Fibroblast of gingiva (primary cell): ENCODE measurements at regions not wholly inside any gene's neighbourhood (a gene's known extent, or its start where the extent isn't known, plus 50 kb on each side); places are given as distances from the start of the nearest gene placed in this dataset.

Source experiments
- DNase-seq: peaks from one replicate; pipeline ENCODE4 v3.0.0-alpha.2; 2011; ENCODE audit warnings: low read depth

- no peak for DNase-seq
Observed at GRCh38 chr17:79501910-79502309, 108.9 kb downstream of the RBFOX3 start.

- no peak for DNase-seq
Observed at GRCh38 chr17:79500745-79501618, 109.9 kb downstream of the RBFOX3 start.

GRCh38 chr17:79498854-79499253 is 112.0 kb downstream of the RBFOX3 start:
- no peak for DNase-seq

GRCh38 chr17:79497777-79498348 is 113.0 kb downstream of the RBFOX3 start:
- DNase-seq = no peak

GRCh38 chr17:79496422-79497005 is 114.3 kb downstream of the RBFOX3 start:
- DNase-seq = no peak

GRCh38 chr17:79495665-79496064 is 115.2 kb downstream of the RBFOX3 start:
- no peak for DNase-seq

- no peak for DNase-seq
Observed at GRCh38 chr17:79491006-79491405, 119.8 kb downstream of the RBFOX3 start.

GRCh38 chr17:79490530-79490929 is 120.3 kb downstream of the RBFOX3 start:
- DNase-seq = no peak

GRCh38 chr17:79487149-79487548 is 123.7 kb downstream of the RBFOX3 start:
- no peak for DNase-seq

- DNase-seq = no peak
Observed at GRCh38 chr17:79485991-79486390, 124.9 kb downstream of the RBFOX3 start.

GRCh38 chr17:79485419-79485985 is 125.3 kb downstream of the RBFOX3 start:
- no peak for DNase-seq

- no peak for DNase-seq
Observed at GRCh38 chr17:79484600-79485418, 126.0 kb downstream of the RBFOX3 start.

GRCh38 chr17:79483842-79484241 is 127.0 kb downstream of the RBFOX3 start:
- no peak for DNase-seq

- DNase-seq = no peak
Observed at GRCh38 chr17:79482727-79483521, 127.9 kb downstream of the RBFOX3 start.

- no peak for DNase-seq
Observed at GRCh38 chr17:79479876-79480275, 131.0 kb downstream of the RBFOX3 start.

- no peak for DNase-seq
Observed at GRCh38 chr17:79478841-79479240, 132.0 kb downstream of the RBFOX3 start.

GRCh38 chr17:79478051-79478461 is 132.8 kb downstream of the RBFOX3 start:
- no peak for DNase-seq

GRCh38 chr17:79476074-79476652 is 134.7 kb downstream of the RBFOX3 start:
- no peak for DNase-seq

GRCh38 chr17:79473876-79474440 is 136.9 kb downstream of the RBFOX3 start:
- no peak for DNase-seq

- DNase-seq = no peak
Observed at GRCh38 chr17:79473111-79473875, 137.6 kb downstream of the RBFOX3 start.
